Duodenal mucosa (tissue), 2 donors: ENCODE measurements at regions not wholly inside any gene's neighbourhood (a gene's known extent, or its start where the extent isn't known, plus 50 kb on each side); places are given as distances from the start of the nearest gene placed in this dataset.

Experiments used
- H3K27ac ChIP-seq: one replicate; pipeline ENCODE4 v1.7.0; 2013; ENCODE audit warnings: low read depth, low read length
- H3K27me3 ChIP-seq, 2 donors: one replicate each; pipeline ENCODE4 v1.7.0; 2013; ENCODE audit warnings: low read length in 2 of 2, control low read depth in 1 of 2; ENCODE audit not compliant: insufficient read depth in 2 of 2, control insufficient read depth in 1 of 2
- H3K36me3 ChIP-seq, 2 donors: one replicate each; pipeline ENCODE4 v1.7.0; 2013; ENCODE audit warnings: low read length in 2 of 2, control low read depth in 1 of 2; ENCODE audit not compliant: insufficient read depth in 2 of 2, control insufficient read depth in 1 of 2
- H3K4me1 ChIP-seq, 2 donors: one replicate each; pipeline ENCODE4 v1.7.0; 2013; ENCODE audit warnings: low read length in 2 of 2, control low read depth in 1 of 2; ENCODE audit not compliant: insufficient read depth in 2 of 2, control insufficient read depth in 1 of 2
- H3K4me3 ChIP-seq, 2 donors: one replicate each; pipeline ENCODE4 v1.7.0; 2013; ENCODE audit warnings: low read length in 2 of 2, low read depth in 1 of 2
- H3K9ac ChIP-seq, 2 donors: one replicate each; pipeline ENCODE4 v1.7.0; 2013; ENCODE audit warnings: low read length in 2 of 2, low read depth in 1 of 2
- H3K9me3 ChIP-seq, 2 donors: one replicate each; pipeline ENCODE4 v1.7.0; 2013; ENCODE audit warnings: low read length in 2 of 2, control low read depth in 1 of 2; ENCODE audit not compliant: control insufficient read depth in 1 of 2

- Histone ChIP-seq H3K9ac (no peak overlapping the region), H3K9me3 (no peaks in the 10 kb centered on the region), H3K36me3 (no peaks in the 10 kb centered on the region), H3K27ac (no peak overlapping the region), H3K27me3 (no peaks in the 10 kb centered on the region), H3K4me3 (no peak overlapping the region), H3K4me1 (peaks cover 0 to 7% of the 10 kb centered on the region in 2 donors)
These were observed 93.5 kb upstream of the NR3C1 start for GRCh38 chr5:143496943-143497342.

- Histone ChIP-seq H3K4me1 (peaks cover 0 to 7% of the 10 kb centered on the region in 2 donors), H3K9ac (no peak overlapping the region), H3K27me3 (no peaks in the 10 kb centered on the region), H3K4me3 (no peak overlapping the region), H3K9me3 (no peaks in the 10 kb centered on the region), H3K36me3 (no peaks in the 10 kb centered on the region), H3K27ac (no peak overlapping the region)
These were observed 92.4 kb upstream of the NR3C1 start for GRCh38 chr5:143495821-143496275.

DNA sequence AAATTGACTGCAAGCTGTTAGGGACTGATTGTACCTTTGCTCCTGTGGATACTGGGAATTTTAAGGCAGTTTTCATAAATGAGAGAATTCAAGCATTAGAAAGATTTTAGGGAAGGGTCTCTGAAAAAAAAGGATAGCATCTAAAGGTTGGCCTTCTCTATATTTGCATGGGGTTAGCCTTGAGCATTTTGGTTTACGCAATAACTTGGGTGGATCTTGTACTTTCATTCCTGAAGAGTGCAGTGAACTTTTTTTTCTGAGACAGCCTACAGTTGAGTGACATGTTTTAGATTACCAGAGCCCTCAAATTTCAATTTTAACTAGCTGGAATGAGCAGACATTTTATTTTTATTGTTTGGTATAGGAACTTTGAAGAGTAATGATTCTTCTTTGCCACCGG lies 91.6 kb upstream of the NR3C1 start:
- H3K4me3 ChIP-seq: no peak overlapping the region
- no peaks in the 10 kb centered on the region for H3K27me3 ChIP-seq
- no peak overlapping the region for H3K9ac ChIP-seq
- no peak overlapping the region for H3K27ac ChIP-seq
- H3K4me1 ChIP-seq: peaks cover 0 to 7% of the 10 kb centered on the region in 2 donors
- H3K9me3 ChIP-seq: no peaks in the 10 kb centered on the region
- no peaks in the 10 kb centered on the region for H3K36me3 ChIP-seq

GRCh38 chr5:143494595-143494994 lies 91.1 kb upstream of the NR3C1 start:
- H3K27me3 ChIP-seq: no peaks in the 10 kb centered on the region
- H3K27ac ChIP-seq: no peak overlapping the region
- H3K9me3 ChIP-seq: no peaks in the 10 kb centered on the region
- H3K4me1 ChIP-seq: peaks cover 0 to 7% of the 10 kb centered on the region in 2 donors
- H3K4me3 ChIP-seq: no peak overlapping the region
- no peaks in the 10 kb centered on the region for H3K36me3 ChIP-seq
- H3K9ac ChIP-seq: no peak overlapping the region

DNA sequence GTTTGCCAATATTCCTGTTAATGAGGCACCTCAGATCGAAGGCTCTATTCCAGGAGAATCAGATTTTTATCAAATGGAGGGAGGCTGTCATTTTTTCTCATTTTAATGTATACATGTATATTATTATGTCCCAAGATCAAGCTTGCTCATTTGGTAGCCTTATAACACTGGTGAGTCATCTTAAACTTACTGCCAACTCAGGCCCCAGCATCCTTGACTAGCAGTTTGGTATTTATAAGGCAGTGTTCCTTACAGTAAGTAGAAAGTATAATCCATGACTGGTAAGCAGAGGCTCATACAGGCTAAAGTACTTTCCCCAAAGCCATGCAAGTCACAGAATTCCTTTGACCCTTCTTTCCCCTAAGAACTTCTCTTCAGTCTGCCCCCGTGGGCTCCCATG lies 90.7 kb upstream of the NR3C1 start:
- Histone ChIP-seq H3K9me3 (no peaks in the 10 kb centered on the region), H3K4me1 (peaks cover 0 to 7% of the 10 kb centered on the region in 2 donors), H3K9ac (no peak overlapping the region), H3K36me3 (no peaks in the 10 kb centered on the region), H3K4me3 (no peak overlapping the region), H3K27ac (no peak overlapping the region), H3K27me3 (no peaks in the 10 kb centered on the region)

- Histone ChIP-seq H3K27ac (no peak overlapping the region), H3K36me3 (no peaks in the 10 kb centered on the region)
These were observed 89.3 kb upstream of the NR3C1 start for GRCh38 chr5:143492783-143493182.

GRCh38 chr5:143491646-143492045 lies 88.2 kb upstream of the NR3C1 start:
- peaks cover 0 to 7% of the 10 kb centered on the region in 2 donors for H3K4me1 ChIP-seq
- no peaks in the 10 kb centered on the region for H3K36me3 ChIP-seq
- H3K27ac ChIP-seq: no peak overlapping the region
- H3K9ac ChIP-seq: no peak overlapping the region
- H3K4me3 ChIP-seq: no peak overlapping the region
- no peaks in the 10 kb centered on the region for H3K27me3 ChIP-seq
- H3K9me3 ChIP-seq: no peaks in the 10 kb centered on the region

More at GRCh38 chr5:143492783-143493182, 89.3 kb upstream of the NR3C1 start:
- no peak overlapping the region for H3K9ac ChIP-seq
- peaks cover 0 to 7% of the 10 kb centered on the region in 2 donors for H3K4me1 ChIP-seq
- H3K9me3 ChIP-seq: no peaks in the 10 kb centered on the region
- H3K4me3 ChIP-seq: no peak overlapping the region
- no peaks in the 10 kb centered on the region for H3K27me3 ChIP-seq

DNA sequence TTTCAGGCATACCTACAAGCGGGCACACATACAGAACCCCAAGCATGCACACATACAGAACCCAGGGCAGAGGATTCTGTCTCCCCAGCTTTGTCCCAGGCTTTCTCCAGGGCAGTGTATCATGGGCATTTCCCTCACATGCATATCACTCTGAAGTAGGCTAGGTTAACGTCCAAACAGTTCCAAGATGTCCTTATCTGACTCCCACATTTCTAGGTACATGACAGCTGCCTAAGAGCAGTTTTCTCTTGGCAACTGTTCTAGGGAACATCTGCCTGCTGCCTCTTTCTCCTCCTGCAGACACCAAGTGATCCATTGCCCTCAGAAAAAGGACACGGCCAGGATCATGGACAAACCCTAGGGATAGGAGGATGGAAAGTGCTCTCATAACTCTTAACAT lies 84.9 kb upstream of the NR3C1 start:
- Histone ChIP-seq H3K27me3 (no peaks in the 10 kb centered on the region), H3K4me3 (no peak overlapping the region), H3K27ac (no peak overlapping the region), H3K36me3 (no peaks in the 10 kb centered on the region), H3K9me3 (no peaks in the 10 kb centered on the region), H3K9ac (no peak overlapping the region), H3K4me1 (no peaks in the 10 kb centered on the region)

DNA sequence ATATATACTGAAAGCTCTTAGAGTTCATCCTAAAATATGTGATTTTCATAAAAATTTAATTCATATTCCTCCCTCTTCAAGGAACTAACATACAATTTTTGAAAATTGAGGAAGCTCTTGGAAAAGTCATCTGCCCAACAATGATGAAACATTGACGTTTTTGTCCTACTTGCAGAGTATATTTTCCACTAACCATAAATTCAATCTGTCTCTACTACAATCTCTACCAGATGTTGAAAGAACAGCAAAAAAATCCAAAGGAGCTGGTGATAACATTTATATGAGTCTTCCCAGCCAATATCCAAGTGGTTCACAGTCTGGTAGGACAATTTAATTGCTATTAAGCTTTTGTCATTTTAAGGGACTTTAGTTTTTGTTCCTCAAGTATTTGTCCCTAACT lies 81.1 kb upstream of the NR3C1 start:
- Histone ChIP-seq H3K9me3 (no peaks in the 10 kb centered on the region), H3K27me3 (no peaks in the 10 kb centered on the region), H3K9ac (no peak overlapping the region), H3K4me3 (no peak overlapping the region), H3K36me3 (no peaks in the 10 kb centered on the region), H3K4me1 (peaks cover 0 to 5% of the 10 kb centered on the region in 2 donors), H3K27ac (no peak overlapping the region)

DNA sequence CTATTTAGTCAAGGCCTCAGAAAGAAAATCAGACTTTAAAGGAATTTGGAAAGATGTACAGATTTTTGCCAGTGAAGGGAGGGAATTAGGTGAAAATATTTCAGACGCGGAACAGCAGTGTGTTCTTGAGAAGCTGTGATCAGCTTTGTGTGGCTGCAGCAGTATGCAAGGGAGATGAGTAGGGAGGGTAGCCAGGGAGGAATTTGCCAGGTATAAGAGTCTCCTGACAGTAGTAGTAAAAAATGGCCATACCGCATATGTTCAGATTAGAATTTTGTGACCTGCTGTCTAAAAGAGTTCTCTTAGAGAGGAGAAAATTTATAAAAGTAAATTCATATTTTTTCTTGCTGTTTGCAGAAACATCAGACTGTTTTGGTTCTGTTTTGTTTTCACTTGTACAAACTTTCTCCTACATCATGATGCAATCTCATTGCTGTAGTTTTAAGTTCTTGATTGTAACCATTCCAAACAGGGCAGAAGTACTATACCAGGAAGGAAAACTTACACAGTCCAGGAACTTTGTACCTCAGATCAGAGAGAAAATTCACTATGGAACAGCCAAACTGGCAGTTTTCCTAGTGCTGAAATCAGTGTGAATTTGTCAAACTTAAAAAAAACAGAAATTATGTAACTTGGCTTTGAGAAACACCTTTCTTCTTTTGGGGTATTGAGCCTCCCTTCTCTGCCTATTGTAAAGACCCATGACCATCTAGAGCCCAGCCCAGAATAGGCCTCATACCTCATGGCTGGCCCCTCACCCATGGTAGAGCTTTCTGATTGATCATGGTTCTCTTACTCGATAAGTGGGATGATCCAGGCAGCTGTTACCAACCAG lies 78.4 kb upstream of the NR3C1 start:
- H3K27ac ChIP-seq: no peak overlapping the region
- H3K36me3 ChIP-seq: no peaks in the 10 kb centered on the region
- no peak overlapping the region for H3K4me3 ChIP-seq
- H3K9me3 ChIP-seq: no peaks in the 10 kb centered on the region
- no peak overlapping the region for H3K9ac ChIP-seq
- no peaks in the 10 kb centered on the region for H3K27me3 ChIP-seq
- peaks cover 0 to 5% of the 10 kb centered on the region in 2 donors for H3K4me1 ChIP-seq
